ENCODE measurements at regions not wholly inside any gene's neighbourhood (a gene's known extent, or its start where the extent isn't known, plus 50 kb on each side); places are given as distances from the start of the nearest gene placed in this dataset.

- H3K4me1 ChIP-seq (ENCODE audit: insufficient read depth) = no peaks in the 10 kb centered on the region
- no peaks in the 10 kb centered on the region for H3K27me3 Mint-ChIP-seq (ENCODE audit: insufficient read depth, low read depth, poor library complexity)
- H4K20me1 ChIP-seq (replicated peaks; ENCODE audit: insufficient read depth) = no peaks in the 10 kb centered on the region
- TF ChIP-seq NANOG (IDR thresholded peaks at IDR 0.05; ENCODE audit: borderline replicate concordance) = no peak
- no peak for TF ChIP-seq ZNF114 (CRISPR knock-in tag; IDR thresholded peaks at IDR 0.05)
- no peak for TF ChIP-seq ETS1 (IDR thresholded peaks at IDR 0.05)
- TF ChIP-seq JUNB (IDR thresholded peaks at IDR 0.05; ENCODE audit: unreplicated experiment) = no peak
- no peak for TF ChIP-seq REST (IDR thresholded peaks at IDR 0.05; ENCODE audit: unreplicated experiment)
- no peak for TF ChIP-seq STAT1 (IDR thresholded peaks at IDR 0.05; ENCODE audit: unreplicated experiment)
- TF ChIP-seq, protein P1, sequence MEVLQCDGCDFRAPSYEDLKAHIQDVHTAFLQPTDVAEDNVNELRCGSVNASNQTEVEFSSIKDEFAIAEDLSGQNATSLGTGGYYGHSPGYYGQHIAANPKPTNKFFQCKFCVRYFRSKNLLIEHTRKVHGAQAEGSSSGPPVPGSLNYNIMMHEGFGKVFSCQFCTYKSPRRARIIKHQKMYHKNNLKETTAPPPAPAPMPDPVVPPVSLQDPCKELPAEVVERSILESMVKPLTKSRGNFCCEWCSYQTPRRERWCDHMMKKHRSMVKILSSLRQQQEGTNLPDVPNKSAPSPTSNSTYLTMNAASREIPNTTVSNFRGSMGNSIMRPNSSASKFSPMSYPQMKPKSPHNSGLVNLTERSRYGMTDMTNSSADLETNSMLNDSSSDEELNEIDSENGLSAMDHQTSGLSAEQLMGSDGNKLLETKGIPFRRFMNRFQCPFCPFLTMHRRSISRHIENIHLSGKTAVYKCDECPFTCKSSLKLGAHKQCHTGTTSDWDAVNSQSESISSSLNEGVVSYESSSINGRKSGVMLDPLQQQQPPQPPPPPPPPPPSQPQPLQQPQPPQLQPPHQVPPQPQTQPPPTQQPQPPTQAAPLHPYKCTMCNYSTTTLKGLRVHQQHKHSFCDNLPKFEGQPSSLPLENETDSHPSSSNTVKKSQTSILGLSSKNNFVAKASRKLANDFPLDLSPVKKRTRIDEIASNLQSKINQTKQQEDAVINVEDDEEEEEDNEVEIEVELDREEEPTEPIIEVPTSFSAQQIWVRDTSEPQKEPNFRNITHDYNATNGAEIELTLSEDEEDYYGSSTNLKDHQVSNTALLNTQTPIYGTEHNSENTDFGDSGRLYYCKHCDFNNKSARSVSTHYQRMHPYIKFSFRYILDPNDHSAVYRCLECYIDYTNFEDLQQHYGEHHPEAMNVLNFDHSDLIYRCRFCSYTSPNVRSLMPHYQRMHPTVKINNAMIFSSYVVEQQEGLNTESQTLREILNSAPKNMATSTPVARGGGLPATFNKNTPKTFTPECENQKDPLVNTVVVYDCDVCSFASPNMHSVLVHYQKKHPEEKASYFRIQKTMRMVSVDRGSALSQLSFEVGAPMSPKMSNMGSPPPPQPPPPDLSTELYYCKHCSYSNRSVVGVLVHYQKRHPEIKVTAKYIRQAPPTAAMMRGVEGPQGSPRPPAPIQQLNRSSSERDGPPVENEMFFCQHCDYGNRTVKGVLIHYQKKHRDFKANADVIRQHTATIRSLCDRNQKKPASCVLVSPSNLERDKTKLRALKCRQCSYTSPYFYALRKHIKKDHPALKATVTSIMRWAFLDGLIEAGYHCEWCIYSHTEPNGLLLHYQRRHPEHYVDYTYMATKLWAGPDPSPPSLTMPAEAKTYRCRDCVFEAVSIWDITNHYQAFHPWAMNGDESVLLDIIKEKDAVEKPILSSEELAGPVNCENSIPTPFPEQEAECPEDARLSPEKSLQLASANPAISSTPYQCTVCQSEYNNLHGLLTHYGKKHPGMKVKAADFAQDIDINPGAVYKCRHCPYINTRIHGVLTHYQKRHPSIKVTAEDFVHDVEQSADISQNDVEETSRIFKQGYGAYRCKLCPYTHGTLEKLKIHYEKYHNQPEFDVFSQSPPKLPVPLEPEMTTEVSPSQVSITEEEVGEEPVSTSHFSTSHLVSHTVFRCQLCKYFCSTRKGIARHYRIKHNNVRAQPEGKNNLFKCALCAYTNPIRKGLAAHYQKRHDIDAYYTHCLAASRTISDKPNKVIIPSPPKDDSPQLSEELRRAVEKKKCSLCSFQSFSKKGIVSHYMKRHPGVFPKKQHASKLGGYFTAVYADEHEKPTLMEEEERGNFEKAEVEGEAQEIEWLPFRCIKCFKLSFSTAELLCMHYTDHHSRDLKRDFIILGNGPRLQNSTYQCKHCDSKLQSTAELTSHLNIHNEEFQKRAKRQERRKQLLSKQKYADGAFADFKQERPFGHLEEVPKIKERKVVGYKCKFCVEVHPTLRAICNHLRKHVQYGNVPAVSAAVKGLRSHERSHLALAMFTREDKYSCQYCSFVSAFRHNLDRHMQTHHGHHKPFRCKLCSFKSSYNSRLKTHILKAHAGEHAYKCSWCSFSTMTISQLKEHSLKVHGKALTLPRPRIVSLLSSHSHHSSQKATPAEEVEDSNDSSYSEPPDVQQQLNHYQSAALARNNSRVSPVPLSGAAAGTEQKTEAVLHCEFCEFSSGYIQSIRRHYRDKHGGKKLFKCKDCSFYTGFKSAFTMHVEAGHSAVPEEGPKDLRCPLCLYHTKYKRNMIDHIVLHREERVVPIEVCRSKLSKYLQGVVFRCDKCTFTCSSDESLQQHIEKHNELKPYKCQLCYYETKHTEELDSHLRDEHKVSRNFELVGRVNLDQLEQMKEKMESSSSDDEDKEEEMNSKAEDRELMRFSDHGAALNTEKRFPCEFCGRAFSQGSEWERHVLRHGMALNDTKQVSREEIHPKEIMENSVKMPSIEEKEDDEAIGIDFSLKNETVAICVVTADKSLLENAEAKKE (CRISPR knock-in tag; IDR thresholded peaks at IDR 0.05) = no peak
- TF ChIP-seq EZH2phosphoT487 (IDR thresholded peaks at IDR 0.05; ENCODE audit: unreplicated experiment) = no peak
- TF ChIP-seq POLR2AphosphoS5 (IDR thresholded peaks at IDR 0.05; ENCODE audit: low read depth) = no peak
- TF ChIP-seq EZH2 (IDR thresholded peaks at IDR 0.05; ENCODE audit: low read depth, unreplicated experiment) = no peak
- no peak for TF ChIP-seq ZNF331 (CRISPR knock-in tag; IDR thresholded peaks at IDR 0.05; ENCODE audit: low read depth)
- no peak overlapping the region for H3K4me3 ChIP-seq
- H3K27ac Mint-ChIP-seq = no peak overlapping the region
- H3K27me3 ChIP-seq (ENCODE audit: insufficient read depth) = no peaks in the 10 kb centered on the region
- H3K4me3 Mint-ChIP-seq = no peak overlapping the region
- H3K36me3 Mint-ChIP-seq (ENCODE audit: low read depth) = no peaks in the 10 kb centered on the region
- H3K4me2 ChIP-seq = no peak overlapping the region
- H3F3A ChIP-seq (replicated peaks; ENCODE audit: low read depth) = no peaks in the 10 kb centered on the region
- no peak for ATAC-seq
- H3K9me2 ChIP-seq (ENCODE audit: insufficient read depth) = no peaks in the 10 kb centered on the region
- H3K27ac ChIP-seq (ENCODE audit: low read depth) = no peak overlapping the region
- H3K4me1 Mint-ChIP-seq = peaks cover 7% of the 10 kb centered on the region; the same call in 1 of the 3 replicates
- no peak overlapping the region for H2AFZ ChIP-seq
- no peaks in the 10 kb centered on the region for H3K79me2 ChIP-seq (replicated peaks; ENCODE audit: insufficient read depth)
- no peaks in the 10 kb centered on the region for H3K9me3 Mint-ChIP-seq
- DNase-seq (ENCODE audit: low spot score) = no peak
- H3K36me3 ChIP-seq (ENCODE audit: insufficient read depth) = no peaks in the 10 kb centered on the region; the same call in 1 of the 2 replicates
Observed at GRCh38 chr7:156549636-156550035, 90.9 kb upstream of the RNF32 start.

Measured in GM23338 (cell line).